OCI-LY7 (cell line): ENCODE measurements at regions not wholly inside any gene's neighbourhood (a gene's known extent, or its start where the extent isn't known, plus 50 kb on each side); places are given as distances from the start of the nearest gene placed in this dataset.

Experiments used
- BruUV-seq: library from RNA; stranded (reverse); fragments of 400-500 nt; replicated peaks from 2 replicates; lab custom pipeline; 2021; lab: Mats Ljungman, UMichigan
- CTCF ChIA-PET: fragments of 300-600 bp; sonication (Branson Sonifier 250); formaldehyde crosslinking; loops from one replicate; lab custom pipeline; 2022; ENCODE audit warnings: antibody characterized with exemption; ENCODE audit not compliant: unreplicated experiment; lab: Charles Lee
- POLR2A ChIA-PET: fragments of 300-600 bp; sonication (Branson Sonifier 250); formaldehyde crosslinking; loops from one replicate; lab custom pipeline; 2022; ENCODE audit warnings: antibody characterized with exemption; lab: Charles Lee
- DNase-seq: peaks from one replicate; pipeline ENCODE4 v3.0.0-alpha.2; 2015; ENCODE audit warnings: low spot score
- H2AFZ ChIP-seq: fragments of 200-600 bp; sonication (generic), shearing (Covaris generic); 2 replicates; pipeline ENCODE4 v1.6.1; 2014; ENCODE audit warnings: mild to moderate bottlenecking, antibody characterized with exemption, low read length, moderate library complexity
- H3K27ac ChIP-seq: fragments of 200-600 bp; sonication (generic); 2 replicates; pipeline ENCODE4 v1.5.1; 2014; ENCODE audit warnings: mixed run types, low read depth, mild to moderate bottlenecking, moderate library complexity, low read length, inconsistent platforms; ENCODE audit not compliant: poor library complexity, severe bottlenecking
- H3K36me3 ChIP-seq: fragments of 200-600 bp; sonication (generic); 2 replicates; pipeline ENCODE4 v1.6.1; 2014; ENCODE audit warnings: mild to moderate bottlenecking, antibody characterized with exemption, low read length, moderate library complexity, mixed read lengths; ENCODE audit not compliant: insufficient read depth
- H3K4me1 ChIP-seq: fragments of 200-600 bp; sonication (generic); 2 replicates; pipeline ENCODE4 v1.5.1; 2014; ENCODE audit warnings: mild to moderate bottlenecking, low read length; ENCODE audit not compliant: insufficient read depth, poor library complexity, severe bottlenecking
- H3K4me2 ChIP-seq: fragments of 200-600 bp; sonication (generic); 2 replicates; pipeline ENCODE4 v1.6.1; 2014; ENCODE audit warnings: mild to moderate bottlenecking, low read length
- H3K4me3 ChIP-seq: fragments of 200-600 bp; sonication (generic); 2 replicates; pipeline ENCODE4 v1.5.1; 2014; ENCODE audit warnings: mild to moderate bottlenecking, low read depth, low read length; ENCODE audit not compliant: poor library complexity, severe bottlenecking
- H3K79me2 ChIP-seq: fragments of 200-600 bp; sonication (generic); 2 replicates; pipeline ENCODE4 v1.6.1; 2016; ENCODE audit warnings: low read depth, mild to moderate bottlenecking, low read length, moderate library complexity, mixed read lengths; ENCODE audit not compliant: insufficient read depth
- H3K9me2 ChIP-seq: fragments of 200-600 bp; sonication (generic); 2 replicates; pipeline ENCODE4 v1.6.1; 2016; ENCODE audit warnings: mild to moderate bottlenecking, low read length, mixed read lengths; ENCODE audit not compliant: insufficient read depth
- H3K9me3 ChIP-seq: fragments of 200-600 bp; sonication (generic); 2 replicates; pipeline ENCODE4 v1.6.1; 2014; ENCODE audit warnings: mild to moderate bottlenecking, mixed run types, low read length, mixed read lengths
- H4K20me1 ChIP-seq: fragments of 200-600 bp; sonication (generic); 2 replicates; pipeline ENCODE4 v1.6.1; 2014; ENCODE audit warnings: mild to moderate bottlenecking, antibody characterized with exemption, low read length, moderate library complexity, mixed read lengths; ENCODE audit not compliant: insufficient read depth
- EZH2phosphoT487 ChIP-seq: fragments of 200-600 bp; sonication (generic); IDR thresholded peaks from 2 replicates; pipeline ENCODE4 v1.6.1; 2018; ENCODE audit warnings: low read depth, borderline replicate concordance, mild to moderate bottlenecking, mixed run types, antibody characterized with exemption, low read length, moderate library complexity, mixed read lengths
- intact Hi-C: fragments of 100-400 bp; cut with micrococcal nuclease; formaldehyde crosslinking; loops from one replicate; pipeline ENCODE4 v1.10.0; 2022; ENCODE audit not compliant: unreplicated experiment
- TF ChIP-seq, protein P1 (sequence below): fragments of 200-600 bp; sonication (generic); conservative IDR thresholded peaks from 2 replicates; pipeline ENCODE4 v1.5.1; 2014; ENCODE audit warnings: mild to moderate bottlenecking, antibody characterized with exemption, low read length, moderate library complexity, mixed read lengths

DNA sequence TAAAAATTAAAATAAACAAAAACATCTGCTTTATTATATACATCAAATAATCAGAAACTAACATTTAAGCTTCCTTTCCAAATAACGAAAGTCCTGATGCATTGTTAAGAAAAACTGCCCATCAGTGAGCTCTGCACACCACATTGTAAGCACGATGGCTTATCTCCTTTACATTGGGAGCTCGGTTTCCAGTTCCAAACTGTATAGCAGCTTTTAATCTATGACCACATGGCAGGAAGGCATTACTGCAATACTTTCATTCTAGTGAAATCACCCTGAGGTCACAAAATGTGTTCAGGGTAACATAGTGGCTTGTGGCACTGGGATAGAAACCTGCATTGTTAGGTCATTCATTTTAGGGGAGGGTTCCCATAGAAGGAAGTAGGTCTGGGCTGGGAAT, 146.3 kb downstream of the ZNF22 start:
- Histone ChIP-seq H4K20me1 (no peaks in the 10 kb centered on the region), H3K9me3 (no peaks in the 10 kb centered on the region), H2AFZ (no peak overlapping the region), H3K79me2 (no peaks in the 10 kb centered on the region), H3K36me3 (no peaks in the 10 kb centered on the region), H3K9me2 (no peaks in the 10 kb centered on the region), H3K4me2 (no peak overlapping the region), H3K4me1 (no peaks in the 10 kb centered on the region), H3K4me3 (no peak overlapping the region), H3K27ac (no peak overlapping the region)
- BruUV-seq, result no TSS peak
- ChIA-PET POLR2A (no interaction called here), CTCF (no interaction called here)
- no peak for TF ChIP-seq EZH2phosphoT487
- TF ChIP-seq, protein P1, sequence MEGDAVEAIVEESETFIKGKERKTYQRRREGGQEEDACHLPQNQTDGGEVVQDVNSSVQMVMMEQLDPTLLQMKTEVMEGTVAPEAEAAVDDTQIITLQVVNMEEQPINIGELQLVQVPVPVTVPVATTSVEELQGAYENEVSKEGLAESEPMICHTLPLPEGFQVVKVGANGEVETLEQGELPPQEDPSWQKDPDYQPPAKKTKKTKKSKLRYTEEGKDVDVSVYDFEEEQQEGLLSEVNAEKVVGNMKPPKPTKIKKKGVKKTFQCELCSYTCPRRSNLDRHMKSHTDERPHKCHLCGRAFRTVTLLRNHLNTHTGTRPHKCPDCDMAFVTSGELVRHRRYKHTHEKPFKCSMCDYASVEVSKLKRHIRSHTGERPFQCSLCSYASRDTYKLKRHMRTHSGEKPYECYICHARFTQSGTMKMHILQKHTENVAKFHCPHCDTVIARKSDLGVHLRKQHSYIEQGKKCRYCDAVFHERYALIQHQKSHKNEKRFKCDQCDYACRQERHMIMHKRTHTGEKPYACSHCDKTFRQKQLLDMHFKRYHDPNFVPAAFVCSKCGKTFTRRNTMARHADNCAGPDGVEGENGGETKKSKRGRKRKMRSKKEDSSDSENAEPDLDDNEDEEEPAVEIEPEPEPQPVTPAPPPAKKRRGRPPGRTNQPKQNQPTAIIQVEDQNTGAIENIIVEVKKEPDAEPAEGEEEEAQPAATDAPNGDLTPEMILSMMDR, result no peak
- intact Hi-C loops, result no loop called here
- no peak for DNase-seq

DNA sequence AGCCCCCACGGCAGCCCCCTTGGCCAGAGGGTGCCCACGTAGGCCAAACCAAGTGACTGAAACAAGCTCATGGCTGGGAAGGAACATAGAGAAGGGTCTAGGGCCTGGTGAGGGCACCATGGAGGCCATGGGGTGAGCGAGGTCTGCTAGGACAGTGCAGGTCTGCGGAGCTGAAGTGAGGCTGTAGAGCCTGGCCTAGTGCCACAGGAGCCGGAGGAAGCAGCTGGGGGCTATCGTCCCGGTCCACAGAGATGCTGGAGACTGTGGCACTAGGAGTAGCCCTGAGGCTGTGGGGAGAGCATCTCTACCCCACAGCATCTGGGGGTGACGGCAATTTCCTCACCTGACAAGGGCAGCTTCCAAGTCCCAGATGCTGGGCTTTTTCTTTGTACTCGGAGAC, 150.3 kb downstream of the ZNF22 start:
- H3K27ac ChIP-seq, result no peak overlapping the region
- no TSS peak for BruUV-seq
- H2AFZ ChIP-seq, result no peak overlapping the region
- no peak overlapping the region for H3K4me2 ChIP-seq
- H3K36me3 ChIP-seq, result no peaks in the 10 kb centered on the region
- H4K20me1 ChIP-seq, result no peaks in the 10 kb centered on the region
- intact Hi-C loops, result no loop called here
- POLR2A ChIA-PET, result no interaction called here
- H3K79me2 ChIP-seq, result no peaks in the 10 kb centered on the region
- H3K9me3 ChIP-seq, result no peaks in the 10 kb centered on the region
- CTCF ChIA-PET, result no interaction called here
- no peak for DNase-seq
- no peaks in the 10 kb centered on the region for H3K4me1 ChIP-seq
- no peaks in the 10 kb centered on the region for H3K9me2 ChIP-seq
- TF ChIP-seq, protein P1, result no peak
- TF ChIP-seq EZH2phosphoT487, result no peak
- no peak overlapping the region for H3K4me3 ChIP-seq

DNA sequence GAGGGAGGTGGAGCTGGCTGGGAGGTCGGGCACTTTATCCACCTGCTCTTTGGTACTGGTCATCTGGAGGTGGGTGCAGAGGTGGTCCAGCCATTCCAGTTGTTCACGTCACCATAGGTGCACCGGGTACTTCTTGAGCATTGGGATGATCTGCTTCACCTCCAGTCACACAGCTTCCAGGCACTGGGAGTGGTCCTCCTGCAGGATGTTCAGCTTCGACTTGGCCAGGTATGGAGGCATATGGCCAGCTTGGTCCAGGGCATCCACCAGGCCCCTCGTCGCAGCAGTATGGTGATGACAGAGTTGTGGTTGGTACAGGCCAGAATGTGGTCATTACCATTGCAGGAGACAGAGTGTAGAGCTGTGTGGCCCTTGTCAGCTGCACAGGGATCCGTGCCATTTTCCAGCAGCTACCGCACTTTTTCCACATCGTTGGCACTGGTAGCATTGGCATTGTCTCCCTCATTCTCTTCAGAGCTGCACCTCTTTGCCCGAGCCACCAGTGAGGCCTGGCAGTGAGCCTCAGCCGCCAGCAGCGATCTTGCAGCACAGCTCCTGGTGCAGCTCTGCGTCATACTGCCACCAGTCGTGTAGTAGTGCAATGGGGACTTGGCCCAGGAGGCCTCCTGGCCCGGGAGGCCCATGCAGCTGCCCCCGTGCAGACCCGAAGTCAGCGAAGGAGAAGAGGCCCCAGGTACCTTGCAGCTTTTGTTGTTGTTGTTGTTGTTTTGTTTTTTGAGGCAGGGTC, 150.9 kb downstream of the ZNF22 start:
- Histone ChIP-seq H3K79me2 (no peaks in the 10 kb centered on the region), H3K36me3 (no peaks in the 10 kb centered on the region), H3K4me2 (no peak overlapping the region), H3K4me3 (no peak overlapping the region), H3K4me1 (no peaks in the 10 kb centered on the region), H3K9me2 (no peaks in the 10 kb centered on the region), H3K27ac (no peak overlapping the region), H2AFZ (no peak overlapping the region), H4K20me1 (no peaks in the 10 kb centered on the region), H3K9me3 (no peaks in the 10 kb centered on the region)
- TF ChIP-seq EZH2phosphoT487, result no peak
- TF ChIP-seq, protein P1, result no peak
- intact Hi-C loops, result no loop called here
- ChIA-PET POLR2A (no interaction called here), CTCF (no interaction called here)
- BruUV-seq, result no TSS peak
- no peak for DNase-seq
